HG02623 (cell line): ENCODE measurements at regions not wholly inside any gene's neighbourhood (a gene's known extent, or its start where the extent isn't known, plus 50 kb on each side); places are given as distances from the start of the nearest gene placed in this dataset.

ENCODE experiments used
- ATAC-seq: cut with Tn5 transposase; IDR thresholded peaks from one replicate; pipeline ENCODE4 v1.9.1; 2021; ENCODE audit warnings: moderate library complexity; ENCODE audit not compliant: unreplicated experiment

GRCh38 chr5:162323466-162323865 is 255.9 kb downstream of the GABRG2 start:
- no peak for ATAC-seq

GRCh38 chr5:162324328-162324727 is 256.8 kb downstream of the GABRG2 start:
- no peak for ATAC-seq

- no peak for ATAC-seq
Observed at GRCh38 chr5:162325143-162325727, 257.7 kb downstream of the GABRG2 start.

GRCh38 chr5:162334944-162335343 is 267.4 kb downstream of the GABRG2 start:
- no peak for ATAC-seq

GRCh38 chr5:162360373-162360931 is 292.9 kb downstream of the GABRG2 start:
- ATAC-seq = no peak

GRCh38 chr5:162372256-162372655 is 304.7 kb downstream of the GABRG2 start:
- no peak for ATAC-seq

GRCh38 chr5:162377895-162378294 is 310.3 kb downstream of the GABRG2 start:
- no peak for ATAC-seq

GRCh38 chr5:162382839-162383238 is 315.3 kb downstream of the GABRG2 start:
- no peak for ATAC-seq

GRCh38 chr5:162384225-162384624 is 316.7 kb downstream of the GABRG2 start:
- no peak for ATAC-seq

GRCh38 chr5:162391833-162392232 is 324.3 kb downstream of the GABRG2 start:
- ATAC-seq = no peak

GRCh38 chr5:162392336-162392735 is 324.8 kb downstream of the GABRG2 start:
- no peak for ATAC-seq

GRCh38 chr5:162393534-162393933 is 326.0 kb downstream of the GABRG2 start:
- no peak for ATAC-seq

GRCh38 chr5:162407614-162408013 is 340.0 kb downstream of the GABRG2 start:
- ATAC-seq = no peak

GRCh38 chr5:162410365-162410764 is 342.8 kb downstream of the GABRG2 start:
- no peak for ATAC-seq

GRCh38 chr5:162429142-162429541 is 361.6 kb downstream of the GABRG2 start:
- ATAC-seq = no peak

- no peak for ATAC-seq
Observed at GRCh38 chr5:162434281-162434680, 366.7 kb downstream of the GABRG2 start.

- no peak for ATAC-seq
Observed at GRCh38 chr5:162436055-162436454, 368.5 kb downstream of the GABRG2 start.

- ATAC-seq = no peak
Observed at GRCh38 chr5:162444129-162444762, 376.7 kb downstream of the GABRG2 start.

GRCh38 chr5:162456086-162456485 is 388.5 kb downstream of the GABRG2 start:
- ATAC-seq = no peak

GRCh38 chr5:162466011-162466410 is 398.4 kb downstream of the GABRG2 start:
- ATAC-seq = no peak

- ATAC-seq = no peak
Observed at GRCh38 chr5:162473041-162473714, 405.6 kb downstream of the GABRG2 start.

GRCh38 chr5:162474239-162474638 is 406.7 kb downstream of the GABRG2 start:
- ATAC-seq = no peak
